Vagina (tissue), 2 donors: ENCODE measurements at regions not wholly inside any gene's neighbourhood (a gene's known extent, or its start where the extent isn't known, plus 50 kb on each side); places are given as distances from the start of the nearest gene placed in this dataset.

Experiments
- CTCF ChIP-seq, 3 experiments: fragments of 450-650 bp in 2 of 3; fragments of 200-600 bp in 1 of 3; sonication (generic) in 1 of 3; IDR thresholded peaks; one replicate each; pipeline ENCODE4 v1.5.1; 2017 to 2019; ENCODE audit warnings: antibody characterized with exemption in 3 of 3, mild to moderate bottlenecking in 2 of 3, moderate library complexity in 2 of 3
- POLR2A ChIP-seq, 2 donors: fragments of 450-650 bp; IDR thresholded peaks; one replicate each; pipeline ENCODE4 v1.6.1; 2017; ENCODE audit warnings: antibody characterized with exemption in 2 of 2, mild to moderate bottlenecking in 2 of 2, moderate library complexity in 2 of 2

- TF ChIP-seq CTCF (IDR thresholded peaks at IDR 0.05) (no peak), POLR2A (IDR thresholded peaks at IDR 0.05) (no peak)
These were observed 761.6 kb upstream of the GRAMD2B start for GRCh38 chr5:125661584-125661983.
